ENCODE measurements at regions not wholly inside any gene's neighbourhood (a gene's known extent, or its start where the extent isn't known, plus 50 kb on each side); places are given as distances from the start of the nearest gene placed in this dataset.
"Not testable (repeated sequence)": the region's sequence is repeated elsewhere in the genome, so short reads cannot be mapped to it uniquely, and the experiment has no call there.

DNA sequence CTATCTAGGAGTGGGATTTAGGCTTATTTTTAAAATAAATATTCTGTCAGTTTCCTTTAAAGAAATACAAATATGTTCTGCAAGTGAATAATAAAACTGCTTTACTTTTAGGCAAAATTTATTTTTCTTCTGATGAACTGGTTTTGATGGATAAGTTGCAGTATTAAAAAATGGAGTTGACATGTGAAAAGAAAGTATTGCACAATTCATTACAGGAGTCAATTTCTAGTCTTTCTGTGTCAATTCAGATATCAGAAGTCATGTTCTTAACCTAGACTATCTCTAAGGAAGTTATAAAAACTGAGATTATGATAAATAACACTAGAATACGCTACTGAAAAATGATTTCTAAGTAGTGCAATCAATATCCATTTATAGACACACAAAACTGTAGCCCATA lies 270.2 kb upstream of the TMPRSS15 start:
- DNase-seq, result no peak
- Mint-ChIP-seq H3K27ac (no peak overlapping the region), H3K36me3 (ENCODE audit: low read depth) (no peaks in the 10 kb centered on the region), H3K27me3 (no peaks in the 10 kb centered on the region), H3K4me3 (no peak overlapping the region), H3K4me1 (no peaks in the 10 kb centered on the region)
- no peaks in the 10 kb centered on the region for H3K9me3 ChIP-seq (ENCODE audit: control insufficient read depth, low read length, poor library complexity, severe bottlenecking)
- no peak for ATAC-seq

DNA sequence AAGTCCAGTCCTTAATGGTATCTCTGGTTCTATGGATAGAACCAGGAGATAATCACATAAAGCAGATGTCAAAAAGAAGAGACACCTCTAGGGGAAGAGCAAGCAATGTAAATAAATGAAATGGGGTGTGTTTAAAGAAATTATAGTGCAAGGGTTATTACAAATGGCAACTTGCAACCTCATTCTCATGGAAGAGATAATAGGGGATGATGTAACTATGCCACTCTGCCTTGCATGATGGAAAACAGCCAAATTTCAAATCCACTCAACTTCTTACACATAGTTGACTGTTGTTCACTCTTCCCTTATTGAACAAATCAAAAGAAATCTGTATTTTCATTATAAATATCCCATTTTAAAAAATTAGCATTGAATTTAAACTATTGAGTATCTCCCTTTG lies 274.0 kb upstream of the TMPRSS15 start:
- DNase-seq (no peak), ATAC-seq (no peak)
- no peak overlapping the region for H3K27ac Mint-ChIP-seq
- H3K36me3 Mint-ChIP-seq (ENCODE audit: low read depth), result no peaks in the 10 kb centered on the region
- no peaks in the 10 kb centered on the region for H3K27me3 Mint-ChIP-seq
- no peak overlapping the region for H3K4me3 Mint-ChIP-seq
- H3K9me3 ChIP-seq (ENCODE audit: control insufficient read depth, low read length, poor library complexity, severe bottlenecking), result no peaks in the 10 kb centered on the region
- no peaks in the 10 kb centered on the region for H3K4me1 Mint-ChIP-seq

DNA sequence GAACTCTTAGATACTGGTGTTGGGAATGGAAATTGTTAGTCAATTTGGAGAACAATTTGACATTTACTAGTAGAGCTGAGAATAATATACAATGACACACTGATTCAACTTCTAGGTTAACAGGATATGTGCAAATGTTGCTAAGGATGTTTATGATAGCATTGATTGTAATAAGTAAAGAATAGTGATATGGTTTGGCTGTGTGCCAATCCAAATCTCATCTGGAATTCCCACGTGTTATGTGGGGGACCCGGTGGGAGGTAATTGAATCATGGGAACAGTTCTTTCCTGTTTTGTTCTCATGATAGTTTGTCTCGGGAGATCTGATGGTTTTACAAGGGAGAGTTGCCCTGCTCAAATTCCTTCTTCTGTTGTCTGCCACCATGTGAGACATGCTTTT lies 302.4 kb upstream of the TMPRSS15 start:
- Mint-ChIP-seq H3K4me3 (no peak overlapping the region), H3K27ac (no peak overlapping the region), H3K27me3 (no peaks in the 10 kb centered on the region), H3K4me1 (no peaks in the 10 kb centered on the region), H3K36me3 (ENCODE audit: low read depth) (no peaks in the 10 kb centered on the region)
- DNase-seq (no peak), ATAC-seq (no peak)
- no peaks in the 10 kb centered on the region for H3K9me3 ChIP-seq (ENCODE audit: control insufficient read depth, low read length, poor library complexity, severe bottlenecking)

GRCh38 chr21:18711662-18712061 lies 308.1 kb upstream of the TMPRSS15 start:
- ATAC-seq, result no peak
- no peaks in the 10 kb centered on the region for H3K4me1 Mint-ChIP-seq
- H3K27ac Mint-ChIP-seq, result no peak overlapping the region
- no peaks in the 10 kb centered on the region for H3K36me3 Mint-ChIP-seq (ENCODE audit: low read depth)
- DNase-seq, result no peak
- no peak overlapping the region for H3K4me3 Mint-ChIP-seq
- H3K9me3 ChIP-seq (ENCODE audit: control insufficient read depth, low read length, poor library complexity, severe bottlenecking), result no peaks in the 10 kb centered on the region
- no peaks in the 10 kb centered on the region for H3K27me3 Mint-ChIP-seq

GRCh38 chr21:18715606-18716005 lies 312.0 kb upstream of the TMPRSS15 start:
- Mint-ChIP-seq H3K27ac (no peak overlapping the region), H3K36me3 (ENCODE audit: low read depth) (no peaks in the 10 kb centered on the region), H3K4me1 (no peaks in the 10 kb centered on the region), H3K27me3 (no peaks in the 10 kb centered on the region), H3K4me3 (no peak overlapping the region)
- no peak for ATAC-seq
- no peak for DNase-seq
- H3K9me3 ChIP-seq (ENCODE audit: control insufficient read depth, low read length, poor library complexity, severe bottlenecking), result no peaks in the 10 kb centered on the region

GRCh38 chr21:18716578-18717138 lies 313.1 kb upstream of the TMPRSS15 start:
- DNase-seq (no peak), ATAC-seq (no peak)
- Mint-ChIP-seq H3K27ac (no peak overlapping the region), H3K4me3 (no peak overlapping the region), H3K4me1 (no peaks in the 10 kb centered on the region), H3K36me3 (ENCODE audit: low read depth) (no peaks in the 10 kb centered on the region), H3K27me3 (no peaks in the 10 kb centered on the region)
- H3K9me3 ChIP-seq (ENCODE audit: control insufficient read depth, low read length, poor library complexity, severe bottlenecking), result no peaks in the 10 kb centered on the region

DNA sequence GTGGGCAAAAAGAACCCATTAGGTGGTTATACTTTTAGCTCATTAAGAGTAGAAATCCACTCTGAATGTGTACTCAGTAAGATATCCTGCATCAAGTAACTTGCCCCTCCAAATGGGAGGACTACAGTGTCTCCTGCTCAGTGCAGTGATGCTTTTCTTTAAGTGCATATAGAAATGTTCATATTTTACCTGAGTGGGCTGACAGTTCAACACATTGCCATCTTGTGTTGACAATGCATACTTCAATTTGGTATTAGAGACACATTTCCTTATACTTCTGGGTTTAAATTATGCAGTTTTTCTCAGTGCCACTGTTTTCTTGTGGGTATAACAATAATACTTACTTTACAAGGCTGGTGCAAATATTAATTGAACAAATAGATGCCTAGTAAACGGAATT lies 318.6 kb upstream of the TMPRSS15 start:
- no peaks in the 10 kb centered on the region for H3K4me1 Mint-ChIP-seq
- no peaks in the 10 kb centered on the region for H3K36me3 Mint-ChIP-seq (ENCODE audit: low read depth)
- no peak for ATAC-seq
- H3K27ac Mint-ChIP-seq, result no peak overlapping the region
- H3K4me3 Mint-ChIP-seq, result no peak overlapping the region
- peaks cover 3% of the 10 kb centered on the region for H3K9me3 ChIP-seq (ENCODE audit: control insufficient read depth, low read length, poor library complexity, severe bottlenecking)
- no peak for DNase-seq
- H3K27me3 Mint-ChIP-seq, result no peaks in the 10 kb centered on the region

GRCh38 chr21:18723171-18723570 lies 319.6 kb upstream of the TMPRSS15 start:
- DNase-seq (no peak), ATAC-seq (no peak)
- no peak overlapping the region for H3K27ac Mint-ChIP-seq
- H3K9me3 ChIP-seq (ENCODE audit: control insufficient read depth, low read length, poor library complexity, severe bottlenecking), result peaks cover 3% of the 10 kb centered on the region
- no peaks in the 10 kb centered on the region for H3K27me3 Mint-ChIP-seq
- H3K4me1 Mint-ChIP-seq, result no peaks in the 10 kb centered on the region
- no peaks in the 10 kb centered on the region for H3K36me3 Mint-ChIP-seq (ENCODE audit: low read depth)
- H3K4me3 Mint-ChIP-seq, result no peak overlapping the region

- no peak overlapping the region for H3K4me3 Mint-ChIP-seq
- DNase-seq, result no peak
- H3K9me3 ChIP-seq (ENCODE audit: control insufficient read depth, low read length, poor library complexity, severe bottlenecking), result peaks cover 3% of the 10 kb centered on the region
- no peaks in the 10 kb centered on the region for H3K4me1 Mint-ChIP-seq
- H3K27ac Mint-ChIP-seq, result no peak overlapping the region
- H3K27me3 Mint-ChIP-seq, result no peaks in the 10 kb centered on the region
- H3K36me3 Mint-ChIP-seq (ENCODE audit: low read depth), result no peaks in the 10 kb centered on the region
- ATAC-seq, result no peak
Measured at GRCh38 chr21:18725653-18726052, 322.1 kb upstream of the TMPRSS15 start.

DNA sequence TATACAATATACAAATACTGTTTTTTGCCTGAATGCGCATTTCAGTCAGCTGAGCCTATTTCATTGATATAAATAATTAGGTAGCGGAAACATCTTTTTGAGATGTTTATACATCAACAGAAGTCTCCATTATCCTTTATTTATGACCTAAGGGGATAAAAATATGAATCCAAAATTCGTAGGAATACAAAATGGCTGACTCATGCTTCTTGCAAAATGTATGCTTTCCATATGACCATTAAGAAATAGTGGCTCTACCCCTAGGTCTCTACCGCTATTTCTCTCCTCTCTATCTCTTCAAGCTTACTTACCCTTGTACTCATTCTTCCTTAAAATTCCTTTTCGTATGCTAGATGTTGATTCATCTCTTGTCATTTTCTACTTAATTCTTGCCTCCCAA lies 338.4 kb upstream of the TMPRSS15 start:
- ATAC-seq, result no peak
- no peaks in the 10 kb centered on the region for H3K4me1 Mint-ChIP-seq
- no peaks in the 10 kb centered on the region for H3K27me3 Mint-ChIP-seq

DNA sequence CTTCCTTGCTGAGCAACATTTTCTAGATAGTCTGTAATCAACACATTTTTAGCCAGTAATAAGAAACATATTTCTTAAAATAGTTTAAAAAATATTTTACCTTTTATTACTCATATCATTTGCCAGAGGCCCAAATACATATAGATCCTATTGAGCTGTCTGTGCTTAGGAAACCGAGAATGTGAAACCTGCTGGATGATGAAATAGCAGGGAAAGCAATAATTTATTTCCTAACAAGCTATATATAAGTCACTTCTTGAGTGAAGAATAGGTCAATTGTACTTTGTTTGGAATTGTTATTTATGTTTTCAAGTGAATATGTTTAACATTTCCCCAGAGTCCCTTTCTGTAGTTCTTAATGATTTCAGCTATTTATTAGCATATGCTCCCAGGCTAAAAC lies 339.9 kb upstream of the TMPRSS15 start:
- Mint-ChIP-seq H3K4me3 (no peak overlapping the region), H3K27me3 (no peaks in the 10 kb centered on the region), H3K27ac (no peak overlapping the region), H3K36me3 (ENCODE audit: low read depth) (no peaks in the 10 kb centered on the region), H3K4me1 (no peaks in the 10 kb centered on the region)
- DNase-seq (no peak), ATAC-seq (no peak)
- H3K9me3 ChIP-seq (ENCODE audit: control insufficient read depth, low read length, poor library complexity, severe bottlenecking), result no peaks in the 10 kb centered on the region

More for the DNA sequence above, 338.4 kb upstream of the TMPRSS15 start:
- Mint-ChIP-seq H3K36me3 (ENCODE audit: low read depth) (no peaks in the 10 kb centered on the region), H3K27ac (no peak overlapping the region), H3K4me3 (no peak overlapping the region)
- H3K9me3 ChIP-seq (ENCODE audit: control insufficient read depth, low read length, poor library complexity, severe bottlenecking), result no peaks in the 10 kb centered on the region
- no peak for DNase-seq

- no peaks in the 10 kb centered on the region for H3K9me3 ChIP-seq (ENCODE audit: control insufficient read depth, low read length, poor library complexity, severe bottlenecking)
- no peak for DNase-seq
- Mint-ChIP-seq H3K36me3 (ENCODE audit: low read depth) (no peaks in the 10 kb centered on the region), H3K4me3 (no peak overlapping the region), H3K27me3 (no peaks in the 10 kb centered on the region), H3K4me1 (no peaks in the 10 kb centered on the region), H3K27ac (no peak overlapping the region)
- ATAC-seq, result no peak
Measured at GRCh38 chr21:18744840-18745239, 341.3 kb upstream of the TMPRSS15 start.

DNA sequence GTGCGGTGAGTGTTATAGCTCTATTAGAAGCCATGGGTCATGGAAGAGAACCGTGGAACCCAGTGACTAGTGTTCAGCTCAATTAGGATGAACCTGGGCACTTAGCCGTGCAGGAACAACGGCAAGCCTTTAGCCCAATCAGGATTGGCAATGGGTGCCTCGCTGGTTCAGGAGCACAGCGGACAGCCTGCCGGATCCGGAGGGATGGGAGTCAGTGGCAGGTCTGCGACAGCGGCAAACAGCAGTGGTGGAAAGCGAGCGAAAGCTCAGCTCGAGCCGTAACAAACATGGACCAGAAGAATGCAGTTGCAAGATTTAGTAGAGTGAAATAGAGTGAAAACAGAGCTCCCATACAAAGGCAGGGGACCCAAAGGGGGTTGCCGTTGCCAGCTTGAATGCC lies 349.3 kb upstream of the TMPRSS15 start:
- H3K4me1 Mint-ChIP-seq; H3K36me3 Mint-ChIP-seq (ENCODE audit: low read depth); DNase-seq; ATAC-seq; H3K9me3 ChIP-seq (ENCODE audit: control insufficient read depth, low read length, poor library complexity, severe bottlenecking); H3K27ac Mint-ChIP-seq; H3K27me3 Mint-ChIP-seq; H3K4me3 Mint-ChIP-seq: not testable (repeated sequence)

- H3K36me3 Mint-ChIP-seq (ENCODE audit: low read depth); H3K9me3 ChIP-seq (ENCODE audit: control insufficient read depth, low read length, poor library complexity, severe bottlenecking); H3K4me1 Mint-ChIP-seq; H3K27ac Mint-ChIP-seq; H3K27me3 Mint-ChIP-seq; ATAC-seq; DNase-seq; H3K4me3 Mint-ChIP-seq: not testable (repeated sequence)
Measured at GRCh38 chr21:18756272-18756671, 352.7 kb upstream of the TMPRSS15 start.
